Neural cell (in vitro differentiated cells): ENCODE measurements at regions not wholly inside any gene's neighbourhood (a gene's known extent, or its start where the extent isn't known, plus 50 kb on each side); places are given as distances from the start of the nearest gene placed in this dataset.

Experiments
- H2AFZ ChIP-seq: fragments of 200-600, 300-800 bp; sonication (generic), shearing (Covaris generic); 2 replicates; pipeline ENCODE4 v1.6.0; 2014; ENCODE audit warnings: low read depth, mild to moderate bottlenecking, antibody characterized with exemption, low read length, moderate library complexity
- H3F3A ChIP-seq: fragments of 200-600 bp; shearing (Covaris generic); 2 replicates; pipeline ENCODE4 v1.6.1; 2016; ENCODE audit warnings: mild to moderate bottlenecking, moderate library complexity, mixed read lengths, antibody characterized with exemption, low read length; ENCODE audit not compliant: insufficient read depth, poor library complexity, severe bottlenecking
- H3K27ac ChIP-seq: fragments of 200-600, 300-800 bp; sonication (generic), shearing (Covaris generic); 2 replicates; pipeline ENCODE4 v1.5.1; 2014; ENCODE audit warnings: mild to moderate bottlenecking, low read length, moderate library complexity
- H3K27me3 ChIP-seq: fragments of 300-800, 200-600 bp; sonication (generic), shearing (Covaris generic); 2 replicates; pipeline ENCODE4 v1.6.0; 2014; ENCODE audit warnings: mild to moderate bottlenecking, low read depth, low read length, moderate library complexity; ENCODE audit not compliant: insufficient read depth
- H3K36me3 ChIP-seq: fragments of 300-800, 200-600 bp; sonication (generic), shearing (Covaris generic); 2 replicates; pipeline ENCODE4 v1.5.1; 2014; ENCODE audit warnings: mild to moderate bottlenecking, antibody characterized with exemption, low read length, moderate library complexity; ENCODE audit not compliant: insufficient read depth
- H3K4me2 ChIP-seq: fragments of 300-800, 200-600 bp; sonication (generic), shearing (Covaris generic); 2 replicates; pipeline ENCODE4 v1.6.0; 2014; ENCODE audit warnings: mild to moderate bottlenecking, low read length
- H3K4me3 ChIP-seq: fragments of 300-800, 200-600 bp; sonication (generic), shearing (Covaris generic); 2 replicates; pipeline ENCODE4 v1.5.1; 2014; ENCODE audit warnings: mild to moderate bottlenecking, low read length, moderate library complexity
- H3K79me2 ChIP-seq: fragments of 200-600 bp; shearing (Covaris generic); replicated peaks from 2 replicates; pipeline ENCODE4 v1.6.0; 2014; ENCODE audit warnings: mild to moderate bottlenecking, low read length, moderate library complexity; ENCODE audit not compliant: insufficient read depth
- H3K9ac ChIP-seq: fragments of 300-800, 200-600 bp; sonication (generic), shearing (Covaris generic); 2 replicates; pipeline ENCODE4 v1.6.1; 2016; ENCODE audit warnings: mild to moderate bottlenecking, low read length, mixed read lengths
- H3K9me2 ChIP-seq: fragments of 200-600 bp; shearing (Covaris generic); 2 replicates; pipeline ENCODE4 v1.6.1; 2016; ENCODE audit warnings: mild to moderate bottlenecking, low read length, mixed read lengths; ENCODE audit not compliant: insufficient read depth
- H3K9me3 ChIP-seq: fragments of 200-600, 300-800 bp; sonication (generic), shearing (Covaris generic); 2 replicates; pipeline ENCODE4 v1.6.1; 2016; ENCODE audit warnings: mild to moderate bottlenecking, mixed run types, low read length, moderate library complexity, mixed read lengths
- H4K20me1 ChIP-seq: fragments of 200-600 bp; shearing (Covaris generic); 2 replicates; pipeline ENCODE4 v1.6.1; 2016; ENCODE audit warnings: mild to moderate bottlenecking, mixed run types; ENCODE audit not compliant: insufficient read depth
- EP300 ChIP-seq: fragments of 450-650 bp; conservative IDR thresholded peaks from 2 replicates; pipeline ENCODE4 v1.6.1; 2014; ENCODE audit warnings: antibody characterized with exemption, mild to moderate bottlenecking, moderate library complexity; ENCODE audit not compliant: poor library complexity, severe bottlenecking
- EZH2 ChIP-seq: fragments of 200-600, 300-800 bp; shearing (Covaris generic), sonication (generic); IDR thresholded peaks from 2 replicates; pipeline ENCODE4 v1.6.1; 2014; ENCODE audit warnings: antibody characterized with exemption, low read length, borderline replicate concordance, mild to moderate bottlenecking; ENCODE audit not compliant: insufficient read depth, poor library complexity, severe bottlenecking
- MXI1 ChIP-seq: fragments of 450-650 bp; conservative IDR thresholded peaks from 2 replicates; pipeline ENCODE4 v1.6.1; 2014; ENCODE audit warnings: antibody characterized with exemption, mild to moderate bottlenecking; ENCODE audit not compliant: poor library complexity, severe bottlenecking
- POLR2AphosphoS5 ChIP-seq: IDR thresholded peaks from 2 replicates; pipeline ENCODE4 v1.6.1; 2012
- RAD21 ChIP-seq: fragments of 450-650 bp; conservative IDR thresholded peaks from 2 replicates; pipeline ENCODE4 v1.6.1; 2014; ENCODE audit warnings: antibody characterized with exemption, mild to moderate bottlenecking, moderate library complexity
- SMC3 ChIP-seq: fragments of 450-650 bp; conservative IDR thresholded peaks from 2 replicates; pipeline ENCODE4 v1.6.1; 2014; ENCODE audit warnings: antibody characterized with exemption, mild to moderate bottlenecking, moderate library complexity; ENCODE audit not compliant: poor library complexity
- TAF1 ChIP-seq: IDR thresholded peaks from 2 replicates; pipeline ENCODE4 v1.6.1; 2012; ENCODE audit warnings: low read depth
- TF ChIP-seq, protein P1 (sequence below): fragments of 450-650 bp; IDR thresholded peaks from 2 replicates; pipeline ENCODE4 v1.5.1; 2014; ENCODE audit warnings: antibody characterized with exemption, mild to moderate bottlenecking, moderate library complexity; ENCODE audit not compliant: poor library complexity, severe bottlenecking
- TF ChIP-seq, protein P2 (sequence below): IDR thresholded peaks from 2 replicates; pipeline ENCODE4 v1.6.1; 2012; ENCODE audit warnings: borderline replicate concordance

DNA sequence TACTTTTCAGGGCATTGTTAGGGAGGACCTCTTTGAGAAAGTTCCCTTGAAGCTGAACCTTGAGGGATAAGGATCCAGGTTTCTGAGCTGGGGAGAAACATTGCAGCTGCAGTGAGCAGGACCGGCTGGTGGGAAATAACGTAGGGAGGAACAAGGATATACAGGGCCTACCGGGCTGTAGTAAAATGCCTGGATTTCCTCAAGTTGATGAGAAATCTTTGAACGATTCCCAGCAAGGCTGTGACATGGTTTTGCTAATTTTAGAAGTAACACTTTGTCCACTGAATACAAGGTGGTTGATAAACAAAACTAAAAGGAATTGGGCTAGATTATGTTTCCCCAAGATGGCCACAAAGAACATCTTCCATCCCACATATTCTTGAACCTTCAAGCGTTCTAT is 137.0 kb upstream of the AGBL1 start:
- Histone ChIP-seq H3F3A (no peaks in the 10 kb centered on the region), H3K27ac (no peak overlapping the region), H3K9me2 (no peaks in the 10 kb centered on the region), H3K36me3 (no peaks in the 10 kb centered on the region), H3K9me3 (no peaks in the 10 kb centered on the region), H3K27me3 (no peaks in the 10 kb centered on the region), H3K4me3 (no peak overlapping the region), H2AFZ (no peak overlapping the region), H3K4me2 (no peak overlapping the region), H3K9ac (no peak overlapping the region), H3K79me2 (no peaks in the 10 kb centered on the region), H4K20me1 (no peaks in the 10 kb centered on the region)
- TF ChIP-seq MXI1 (no peak), RAD21 (no peak), SMC3 (no peak), POLR2AphosphoS5 (no peak), TAF1 (no peak), EZH2 (no peak), EP300 (no peak)
- TF ChIP-seq, protein P1, sequence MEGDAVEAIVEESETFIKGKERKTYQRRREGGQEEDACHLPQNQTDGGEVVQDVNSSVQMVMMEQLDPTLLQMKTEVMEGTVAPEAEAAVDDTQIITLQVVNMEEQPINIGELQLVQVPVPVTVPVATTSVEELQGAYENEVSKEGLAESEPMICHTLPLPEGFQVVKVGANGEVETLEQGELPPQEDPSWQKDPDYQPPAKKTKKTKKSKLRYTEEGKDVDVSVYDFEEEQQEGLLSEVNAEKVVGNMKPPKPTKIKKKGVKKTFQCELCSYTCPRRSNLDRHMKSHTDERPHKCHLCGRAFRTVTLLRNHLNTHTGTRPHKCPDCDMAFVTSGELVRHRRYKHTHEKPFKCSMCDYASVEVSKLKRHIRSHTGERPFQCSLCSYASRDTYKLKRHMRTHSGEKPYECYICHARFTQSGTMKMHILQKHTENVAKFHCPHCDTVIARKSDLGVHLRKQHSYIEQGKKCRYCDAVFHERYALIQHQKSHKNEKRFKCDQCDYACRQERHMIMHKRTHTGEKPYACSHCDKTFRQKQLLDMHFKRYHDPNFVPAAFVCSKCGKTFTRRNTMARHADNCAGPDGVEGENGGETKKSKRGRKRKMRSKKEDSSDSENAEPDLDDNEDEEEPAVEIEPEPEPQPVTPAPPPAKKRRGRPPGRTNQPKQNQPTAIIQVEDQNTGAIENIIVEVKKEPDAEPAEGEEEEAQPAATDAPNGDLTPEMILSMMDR, result no peak
- TF ChIP-seq, protein P2, sequence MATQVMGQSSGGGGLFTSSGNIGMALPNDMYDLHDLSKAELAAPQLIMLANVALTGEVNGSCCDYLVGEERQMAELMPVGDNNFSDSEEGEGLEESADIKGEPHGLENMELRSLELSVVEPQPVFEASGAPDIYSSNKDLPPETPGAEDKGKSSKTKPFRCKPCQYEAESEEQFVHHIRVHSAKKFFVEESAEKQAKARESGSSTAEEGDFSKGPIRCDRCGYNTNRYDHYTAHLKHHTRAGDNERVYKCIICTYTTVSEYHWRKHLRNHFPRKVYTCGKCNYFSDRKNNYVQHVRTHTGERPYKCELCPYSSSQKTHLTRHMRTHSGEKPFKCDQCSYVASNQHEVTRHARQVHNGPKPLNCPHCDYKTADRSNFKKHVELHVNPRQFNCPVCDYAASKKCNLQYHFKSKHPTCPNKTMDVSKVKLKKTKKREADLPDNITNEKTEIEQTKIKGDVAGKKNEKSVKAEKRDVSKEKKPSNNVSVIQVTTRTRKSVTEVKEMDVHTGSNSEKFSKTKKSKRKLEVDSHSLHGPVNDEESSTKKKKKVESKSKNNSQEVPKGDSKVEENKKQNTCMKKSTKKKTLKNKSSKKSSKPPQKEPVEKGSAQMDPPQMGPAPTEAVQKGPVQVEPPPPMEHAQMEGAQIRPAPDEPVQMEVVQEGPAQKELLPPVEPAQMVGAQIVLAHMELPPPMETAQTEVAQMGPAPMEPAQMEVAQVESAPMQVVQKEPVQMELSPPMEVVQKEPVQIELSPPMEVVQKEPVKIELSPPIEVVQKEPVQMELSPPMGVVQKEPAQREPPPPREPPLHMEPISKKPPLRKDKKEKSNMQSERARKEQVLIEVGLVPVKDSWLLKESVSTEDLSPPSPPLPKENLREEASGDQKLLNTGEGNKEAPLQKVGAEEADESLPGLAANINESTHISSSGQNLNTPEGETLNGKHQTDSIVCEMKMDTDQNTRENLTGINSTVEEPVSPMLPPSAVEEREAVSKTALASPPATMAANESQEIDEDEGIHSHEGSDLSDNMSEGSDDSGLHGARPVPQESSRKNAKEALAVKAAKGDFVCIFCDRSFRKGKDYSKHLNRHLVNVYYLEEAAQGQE, result no peak

DNA sequence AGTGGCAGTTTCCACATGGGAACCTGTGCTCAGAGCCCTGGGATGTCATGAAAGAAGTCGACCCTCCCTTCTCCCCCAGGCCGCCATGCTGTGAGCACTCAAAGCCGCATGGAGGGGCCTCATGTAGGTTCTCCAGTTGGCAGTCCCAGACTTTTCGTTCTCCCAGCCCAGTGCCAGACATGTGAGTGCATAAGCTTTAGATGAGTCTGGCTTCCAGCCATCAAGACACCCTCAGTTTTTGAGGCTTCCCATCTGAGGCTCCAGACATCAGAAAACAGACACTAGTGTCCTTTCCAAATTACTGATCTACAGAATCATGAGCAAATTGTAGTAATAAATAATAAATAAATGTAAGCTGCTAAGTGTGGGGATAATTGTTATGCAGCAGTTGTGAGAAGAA is 136.5 kb upstream of the AGBL1 start:
- Histone ChIP-seq H3F3A (no peaks in the 10 kb centered on the region), H3K9ac (no peak overlapping the region), H3K9me2 (no peaks in the 10 kb centered on the region), H3K27ac (no peak overlapping the region), H2AFZ (no peak overlapping the region), H3K9me3 (no peaks in the 10 kb centered on the region), H3K4me3 (no peak overlapping the region), H3K79me2 (no peaks in the 10 kb centered on the region), H3K36me3 (no peaks in the 10 kb centered on the region), H3K4me2 (no peak overlapping the region), H3K27me3 (no peaks in the 10 kb centered on the region), H4K20me1 (no peaks in the 10 kb centered on the region)
- TF ChIP-seq RAD21 (no peak), EZH2 (no peak), TAF1 (no peak), POLR2AphosphoS5 (no peak), SMC3 (no peak), MXI1 (no peak)
- TF ChIP-seq, protein P2, result no peak
- TF ChIP-seq, protein P1, result no peak
